Hepatocyte (in vitro differentiated cells): ENCODE measurements at regions not wholly inside any gene's neighbourhood (a gene's known extent, or its start where the extent isn't known, plus 50 kb on each side); places are given as distances from the start of the nearest gene placed in this dataset.

Experiments
- CTCF ChIP-seq: fragments of 200-600 bp; sonication (generic); IDR thresholded peaks from 2 replicates; pipeline ENCODE4 v1.5.1; 2016; ENCODE audit warnings: antibody characterized with exemption, mild to moderate bottlenecking; ENCODE audit not compliant: poor library complexity
- EZH2 ChIP-seq: fragments of 200-600 bp; sonication (generic); IDR thresholded peaks from 2 replicates; pipeline ENCODE4 v1.6.1; 2016; ENCODE audit warnings: antibody characterized with exemption, mild to moderate bottlenecking, borderline replicate concordance

- TF ChIP-seq EZH2 (no peak), CTCF (no peak)
Observed at GRCh38 chr1:56437959-56438358, 141.4 kb downstream of the PLPP3 start.
